T-helper 2 cell treated with Interferon-gamma antibody and Interleukin-4, amounts not matched to agents 100 ng/mL and 5 ng/mL, for 36 hours (primary cell): ENCODE measurements at regions not wholly inside any gene's neighbourhood (a gene's known extent, or its start where the extent isn't known, plus 50 kb on each side); places are given as distances from the start of the nearest gene placed in this dataset.

Experiments
- intact Hi-C: fragments of 100-400 bp; cut with micrococcal nuclease; formaldehyde crosslinking; loops from one replicate; pipeline ENCODE4 v1.15.1; 2023

DNA sequence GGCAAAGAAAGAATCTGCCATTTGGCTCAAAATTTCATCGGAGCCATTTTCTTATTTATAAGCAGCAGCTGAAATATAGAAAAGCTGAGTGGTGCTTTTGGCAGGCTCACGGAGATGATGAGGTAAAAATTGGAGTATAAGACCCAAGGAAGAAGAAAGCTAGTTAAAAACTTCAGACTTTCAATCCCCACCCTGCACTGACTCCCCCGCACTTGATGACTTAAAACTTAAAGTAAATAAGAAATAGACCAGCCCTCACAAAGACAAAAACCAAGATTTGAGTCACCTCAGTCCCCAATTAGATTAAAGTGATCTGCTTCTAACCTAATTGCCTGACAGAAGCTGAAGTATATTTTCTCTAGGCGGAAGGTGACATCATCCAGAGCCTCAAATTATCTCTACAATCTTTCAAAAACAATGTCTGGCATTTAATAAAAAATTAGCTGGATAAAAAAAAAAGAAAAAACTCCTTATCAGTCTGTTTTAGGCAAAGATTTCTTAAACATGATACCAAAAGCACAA lies 124.0 kb upstream of the PJA2 start:
- intact Hi-C loops, result no loop called here

DNA sequence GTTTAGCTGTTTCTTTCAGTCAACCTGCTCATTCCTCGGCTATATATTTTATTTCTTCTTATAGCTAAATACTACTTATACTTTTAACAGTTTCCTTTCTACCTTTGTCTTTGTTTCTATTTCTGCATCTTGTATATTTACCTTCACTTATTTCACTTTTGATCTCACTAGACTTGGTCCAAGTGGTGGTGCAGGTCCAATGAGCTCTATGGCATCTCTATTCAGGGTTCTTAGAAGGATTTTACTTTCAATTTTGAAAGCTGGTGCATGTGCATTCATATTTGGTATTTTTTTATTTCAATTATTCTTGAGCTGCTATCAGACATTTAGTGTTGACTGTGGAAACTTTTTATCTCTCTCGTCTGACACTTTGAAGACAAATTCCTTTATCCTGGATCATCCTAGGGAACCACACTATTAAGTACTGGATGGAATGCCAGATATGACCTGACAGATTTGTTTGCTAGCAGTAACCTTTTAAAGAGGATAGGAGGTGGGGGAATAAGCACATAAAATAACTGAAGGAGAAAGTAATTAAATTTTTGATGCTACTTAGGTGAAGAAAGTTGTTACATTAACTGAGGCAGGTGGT lies 123.1 kb upstream of the PJA2 start:
- intact Hi-C loops, result no loop called here

DNA sequence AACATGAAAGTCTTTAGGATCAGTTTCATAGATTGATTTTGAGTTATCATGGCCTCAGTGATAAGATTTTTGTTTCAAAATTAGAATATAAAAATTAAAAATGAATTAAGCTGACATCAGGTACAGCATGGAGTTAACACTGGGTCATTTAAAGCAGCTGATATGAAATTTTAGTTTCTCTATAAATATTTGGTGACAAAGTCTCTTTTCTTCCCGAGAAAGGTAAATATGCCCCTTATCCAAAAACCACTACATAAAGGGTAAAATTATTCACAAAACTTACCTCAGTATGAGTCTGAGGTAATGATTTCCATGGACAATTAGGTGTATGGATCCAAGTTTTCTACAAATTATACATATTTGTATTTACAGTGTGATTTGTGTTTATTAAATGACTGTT lies 121.5 kb upstream of the PJA2 start:
- intact Hi-C loops, result no loop called here

DNA sequence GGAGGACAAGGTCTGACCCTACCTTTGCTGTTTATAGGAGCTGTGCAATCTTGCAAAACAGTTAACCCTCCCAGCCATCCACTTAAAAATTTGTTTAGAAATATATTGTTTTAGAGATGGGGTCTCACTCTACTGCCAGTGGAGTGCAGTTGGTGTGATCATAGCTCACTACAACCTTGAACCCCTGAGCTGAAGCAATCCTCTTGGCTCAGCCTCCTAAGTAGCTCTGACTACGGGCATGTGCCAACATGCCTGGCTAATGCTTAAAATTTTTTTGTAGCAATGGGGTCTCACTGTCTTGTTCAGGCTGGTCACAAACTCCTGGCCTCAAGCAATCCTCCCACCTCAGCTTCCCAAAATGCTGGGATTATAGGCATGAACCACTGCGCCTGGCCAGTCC lies 120.2 kb upstream of the PJA2 start:
- intact Hi-C loops, result no loop called here

DNA sequence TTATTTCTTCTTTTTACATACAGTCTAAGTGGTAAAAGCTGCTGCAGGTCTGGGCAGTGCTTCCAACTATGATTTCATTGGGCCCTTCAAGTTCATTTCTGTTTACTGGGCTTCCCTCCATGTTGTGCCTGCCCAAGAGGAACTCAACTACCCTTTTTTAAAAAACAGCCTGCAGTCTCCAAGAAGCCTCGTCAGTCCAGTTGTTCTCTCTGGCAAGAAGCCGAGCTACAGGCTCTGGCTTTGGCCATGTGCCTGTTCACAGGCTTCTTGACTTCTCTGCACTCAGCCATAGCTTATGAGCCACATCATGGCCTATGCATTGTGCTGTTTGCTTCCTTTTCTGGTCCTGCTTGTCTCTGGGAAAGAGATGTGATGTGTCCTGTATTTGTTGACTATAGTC lies 119.7 kb upstream of the PJA2 start:
- intact Hi-C loops, result no loop called here

DNA sequence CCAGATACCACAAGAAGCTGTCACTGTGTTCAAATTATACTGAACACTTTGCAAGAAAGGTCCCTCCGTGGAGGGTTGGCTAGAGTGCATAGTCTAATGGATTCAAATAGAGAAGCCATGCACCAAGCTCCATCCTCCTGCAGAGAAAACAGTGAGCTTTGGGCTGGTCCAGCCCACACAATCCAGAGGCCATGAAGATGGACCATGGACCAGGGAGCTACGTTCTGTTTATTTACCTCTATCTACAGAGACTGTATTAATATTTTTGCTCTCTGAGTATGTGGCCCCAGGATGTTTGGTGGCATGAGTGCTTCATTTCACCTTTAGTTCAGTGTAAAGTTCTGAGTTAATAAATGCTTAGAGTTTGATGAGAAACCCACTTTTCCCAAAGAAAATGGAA lies 114.8 kb upstream of the PJA2 start:
- intact Hi-C loops, result no loop called here

DNA sequence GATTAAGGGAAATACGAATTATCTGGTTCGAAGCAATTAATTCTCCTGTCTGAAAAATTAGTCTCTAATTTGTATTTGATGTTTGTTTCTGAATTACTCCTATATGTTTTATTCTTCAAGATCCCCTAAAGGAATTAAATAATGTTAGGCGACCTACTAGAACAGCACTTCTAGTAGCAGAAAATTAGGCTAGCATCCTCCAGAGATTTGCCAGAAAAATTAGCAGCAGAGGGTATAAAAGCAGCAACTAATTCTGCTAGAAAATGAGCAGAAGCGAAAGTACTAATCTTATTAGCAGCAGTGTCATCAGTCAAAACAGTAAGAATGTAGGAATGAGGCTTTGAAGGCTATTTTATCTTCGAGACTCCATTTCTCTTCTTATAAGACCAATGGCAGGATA lies 114.3 kb upstream of the PJA2 start:
- intact Hi-C loops, result no loop called here

DNA sequence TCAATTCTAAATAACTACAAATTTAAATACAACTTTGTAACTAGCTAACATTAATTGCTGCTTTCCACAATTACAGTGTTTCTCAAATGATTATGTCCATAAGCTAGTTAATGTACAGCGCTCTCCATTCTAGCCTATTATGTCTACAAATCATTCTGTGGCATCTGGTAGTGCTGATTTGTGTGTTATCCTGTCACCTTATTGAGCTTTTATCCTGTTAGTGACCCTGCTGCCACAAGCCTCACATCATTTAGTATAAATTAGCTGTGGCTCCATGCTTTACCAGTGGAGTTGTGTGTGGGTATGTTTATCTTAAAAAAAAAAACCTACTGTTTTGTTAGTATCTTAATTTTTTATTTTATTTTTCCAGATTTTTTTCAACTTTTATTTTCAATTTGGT lies 112.6 kb upstream of the PJA2 start:
- intact Hi-C loops, result no loop called here

DNA sequence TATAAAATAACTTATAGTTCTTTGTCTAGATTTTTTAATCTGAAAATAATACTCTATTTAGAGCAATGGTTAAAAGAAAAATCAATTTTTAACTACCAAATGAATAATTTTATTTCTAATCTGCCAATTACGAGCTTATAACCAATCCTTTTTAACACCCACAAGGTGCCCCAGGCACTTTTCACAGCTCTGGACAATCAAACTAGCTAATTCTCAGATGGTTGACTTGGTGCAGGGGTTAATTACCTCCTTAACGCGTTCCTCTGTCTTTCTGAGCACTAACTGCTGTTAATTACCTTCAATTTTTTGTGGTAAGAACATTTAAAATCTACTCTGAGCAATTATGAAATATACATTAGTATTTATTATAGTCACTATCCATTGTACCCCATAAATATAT lies 109.6 kb upstream of the PJA2 start:
- intact Hi-C loops, result no loop called here

DNA sequence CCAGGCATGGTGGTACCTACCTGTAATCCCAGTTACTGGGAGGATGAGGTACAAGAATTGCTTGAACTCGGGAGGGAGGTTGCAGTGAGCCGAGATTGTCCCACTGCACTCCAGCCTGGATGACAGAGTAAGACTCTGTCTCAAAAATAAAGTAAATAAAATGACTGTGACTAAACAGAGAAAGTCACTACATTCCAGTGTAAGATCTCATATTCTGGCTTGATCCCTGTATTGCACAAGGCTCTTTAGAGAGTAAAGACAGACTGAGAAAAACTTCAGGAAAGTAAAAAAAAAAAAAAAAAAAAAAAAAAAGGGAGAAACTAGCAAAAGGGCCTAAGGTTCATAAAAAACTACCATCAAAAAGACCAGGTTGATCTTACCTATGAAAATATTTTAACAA lies 106.6 kb upstream of the PJA2 start:
- intact Hi-C loops, result no loop called here

DNA sequence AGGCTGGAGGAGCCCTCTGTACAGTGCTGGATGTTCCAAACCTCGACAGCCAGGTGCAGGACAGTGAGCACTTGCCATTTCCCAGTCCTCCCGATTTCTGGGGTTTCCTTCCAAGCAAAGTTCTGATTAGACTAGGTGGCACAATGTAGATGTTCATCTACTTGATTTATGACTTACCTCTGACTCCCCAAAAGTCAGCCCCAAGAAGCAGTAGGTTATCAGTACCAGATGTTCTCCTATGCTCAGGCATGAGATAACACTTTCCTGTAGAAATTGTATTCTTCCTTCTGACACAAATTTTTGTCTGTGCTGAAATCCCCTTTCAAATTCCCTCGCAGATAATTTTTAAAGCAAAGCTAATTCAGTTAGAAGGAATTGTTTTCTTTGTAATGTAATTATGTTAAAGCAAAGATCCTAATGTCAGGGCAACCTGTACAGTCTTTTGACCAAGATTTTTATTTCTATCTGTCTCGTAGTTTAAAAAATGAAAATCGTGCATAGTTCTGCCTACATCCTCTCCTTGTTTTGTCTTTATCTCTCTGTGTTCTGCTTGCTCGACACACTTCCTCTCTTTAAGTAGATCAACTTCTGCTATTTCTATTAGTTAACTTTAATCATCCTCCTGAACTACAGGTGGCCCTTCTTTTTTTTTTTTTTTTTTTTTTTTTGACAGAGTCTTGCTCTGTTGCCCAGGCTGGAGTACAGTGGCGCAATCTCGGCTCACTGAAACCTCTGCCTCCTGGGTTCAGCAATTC lies 102.4 kb upstream of the PJA2 start:
- intact Hi-C loops, result no loop called here

DNA sequence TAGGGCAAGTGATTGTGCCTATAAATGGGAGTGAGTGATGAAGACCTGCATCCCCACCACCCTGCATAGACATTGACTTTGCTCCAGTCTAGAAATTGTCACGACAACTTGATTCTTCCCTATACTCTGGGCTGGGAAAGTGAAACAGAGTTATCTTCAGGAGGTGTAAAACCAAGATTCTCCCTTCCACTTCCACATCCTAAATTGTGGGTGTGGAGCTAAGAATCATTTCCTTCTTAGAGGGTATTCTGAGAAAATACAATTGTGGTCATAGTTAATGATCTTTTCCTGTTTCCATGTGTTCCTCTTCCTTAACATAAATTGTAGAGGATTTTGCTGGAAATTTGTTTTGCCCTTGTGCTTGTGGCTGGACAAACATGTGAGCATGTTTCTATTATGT lies 96.8 kb upstream of the PJA2 start:
- intact Hi-C loops, result no loop called here

DNA sequence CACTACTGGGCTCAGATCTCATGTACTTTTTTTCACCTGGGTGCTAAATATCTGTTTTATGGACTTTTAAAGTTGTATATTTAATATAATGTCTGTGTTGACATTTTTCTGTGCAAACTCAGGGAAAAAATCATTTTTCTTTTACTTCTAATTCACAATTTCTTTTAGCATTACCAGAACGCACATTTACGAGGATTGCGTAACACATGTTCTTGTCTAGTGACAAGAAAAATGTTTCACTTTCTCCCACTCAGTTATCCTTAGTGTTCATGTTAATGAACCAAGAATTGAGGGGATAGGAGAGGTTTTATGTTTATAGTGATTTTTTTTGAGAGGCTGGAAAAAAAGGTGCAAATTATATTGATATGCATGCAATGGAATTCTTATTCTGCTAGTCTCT lies 86.3 kb upstream of the PJA2 start:
- intact Hi-C loops, result no loop called here

DNA sequence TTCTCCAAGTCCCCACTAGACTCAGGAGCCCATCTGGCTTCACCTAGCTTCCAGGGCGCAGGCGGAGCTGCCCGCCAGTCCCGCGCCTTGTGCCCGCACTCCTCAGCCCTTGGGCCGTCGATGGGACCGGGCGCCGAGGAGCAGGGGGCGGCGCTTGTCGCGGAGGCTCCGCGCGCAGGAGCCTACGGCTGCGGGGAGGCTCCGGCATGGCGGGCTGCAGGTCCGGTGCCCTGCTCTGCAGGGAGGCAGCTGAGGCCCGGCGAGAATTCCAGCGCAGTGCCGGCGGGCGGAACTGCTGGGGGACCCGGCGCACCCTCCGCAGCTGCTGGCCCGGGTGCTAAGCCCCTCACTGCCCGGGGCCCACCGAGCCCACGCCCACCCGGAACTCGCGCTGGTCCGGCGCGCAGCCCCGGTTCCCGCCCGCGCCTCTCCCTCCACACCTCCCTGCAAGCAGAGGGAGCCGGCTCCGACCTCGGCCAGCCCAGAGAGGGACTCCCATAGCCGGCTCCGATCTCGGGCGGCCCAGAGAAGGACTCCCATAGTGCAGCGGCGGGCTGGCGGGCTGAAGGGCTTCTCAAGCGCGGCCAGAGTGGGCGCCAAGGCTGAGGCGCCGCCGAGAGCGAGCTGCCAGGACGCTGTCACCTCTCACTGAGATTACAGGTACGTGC lies 78.1 kb upstream of the PJA2 start:
- intact Hi-C loops, result no loop called here

DNA sequence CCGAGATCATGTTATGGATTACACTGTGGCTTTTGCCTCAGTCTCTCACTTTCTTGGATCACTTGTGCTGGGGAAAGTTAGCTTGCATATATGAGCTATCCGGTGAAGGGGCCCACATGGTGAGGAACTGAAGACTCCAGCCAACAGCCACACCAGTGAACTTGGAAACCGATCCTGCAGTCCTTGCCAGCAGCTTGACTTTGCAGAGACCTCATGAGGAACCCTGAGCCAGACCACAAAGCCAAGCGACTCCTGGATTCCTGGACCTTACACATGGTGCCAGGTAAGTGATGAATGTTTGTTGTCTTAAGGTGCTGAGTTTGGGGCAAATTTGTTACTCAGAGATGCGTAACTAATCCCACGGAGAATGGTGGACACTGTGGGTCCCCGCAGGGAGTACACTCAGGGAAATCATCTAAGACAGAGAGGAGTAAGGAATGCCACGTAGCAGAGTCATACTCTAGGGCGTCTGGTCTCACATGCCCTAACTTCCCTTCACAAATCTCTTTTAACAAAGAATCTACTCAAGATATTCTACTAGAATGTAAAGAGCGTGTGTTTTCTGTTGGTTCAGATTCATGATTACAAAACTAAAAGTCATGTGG lies 76.5 kb upstream of the PJA2 start:
- intact Hi-C loops, result no loop called here

DNA sequence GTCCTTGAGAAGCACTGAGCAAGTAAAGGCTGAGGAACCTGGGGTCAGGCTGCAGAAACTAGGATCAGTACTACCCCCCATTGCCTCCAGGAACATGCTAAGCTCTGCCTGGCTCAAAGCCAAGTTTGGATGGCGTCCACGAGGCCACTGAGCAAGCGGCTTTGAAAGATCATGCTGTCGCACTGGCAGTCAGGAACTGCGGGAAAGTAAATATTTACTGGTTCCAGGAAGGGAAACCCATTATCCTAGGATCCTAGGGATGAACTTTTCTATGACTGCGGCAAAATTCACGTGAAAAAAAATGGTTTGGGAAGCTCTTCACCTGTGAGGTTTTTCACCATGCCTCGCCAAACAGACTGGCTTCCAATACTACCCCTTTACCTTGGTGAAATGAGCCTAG lies 75.3 kb upstream of the PJA2 start:
- intact Hi-C loops, result no loop called here

DNA sequence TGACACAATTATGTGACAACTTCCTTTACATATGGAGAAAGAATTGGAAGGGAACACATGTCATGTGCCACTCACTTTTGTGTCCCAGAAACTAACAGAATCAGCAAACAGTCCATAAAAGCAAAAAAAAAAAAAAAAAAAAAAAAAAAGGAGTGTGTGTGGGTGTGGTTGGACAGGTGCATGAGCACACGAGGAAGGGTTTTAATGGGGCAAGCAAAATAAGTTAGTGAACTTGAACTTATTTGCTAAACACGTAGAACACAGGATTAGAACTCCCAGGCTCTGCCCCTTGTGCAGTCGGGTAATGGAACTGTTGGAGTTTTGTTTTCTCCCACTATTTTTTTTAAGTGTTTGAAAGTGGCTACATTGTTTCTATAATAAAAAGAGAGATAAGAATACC lies 74.8 kb upstream of the PJA2 start:
- intact Hi-C loops, result no loop called here

DNA sequence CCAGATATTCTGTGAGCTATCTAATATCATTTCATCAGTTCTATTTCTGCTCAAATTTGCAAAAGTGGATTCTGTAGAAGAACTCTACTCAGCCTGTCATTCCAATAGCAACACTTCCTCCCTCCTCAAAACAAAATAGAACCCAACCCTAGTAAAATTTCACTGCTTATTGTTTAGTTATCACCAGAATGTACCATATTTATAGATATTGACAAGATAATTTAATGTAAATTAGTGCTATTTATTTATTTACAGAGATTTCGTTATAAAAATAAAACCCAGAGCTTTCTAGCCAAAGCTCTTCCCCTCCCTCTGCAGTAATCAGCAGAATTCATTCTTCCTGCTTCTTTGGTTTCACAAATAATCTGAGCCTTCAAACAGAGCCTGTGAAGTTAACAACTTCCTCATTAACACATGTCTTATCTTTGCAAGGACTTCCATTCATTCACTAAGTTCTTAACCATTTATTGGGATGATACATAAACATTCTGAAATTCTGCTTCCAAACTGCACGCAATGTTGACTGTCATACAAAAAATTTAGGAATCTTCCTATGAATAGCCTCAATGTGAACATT lies 73.7 kb upstream of the PJA2 start:
- intact Hi-C loops, result no loop called here

DNA sequence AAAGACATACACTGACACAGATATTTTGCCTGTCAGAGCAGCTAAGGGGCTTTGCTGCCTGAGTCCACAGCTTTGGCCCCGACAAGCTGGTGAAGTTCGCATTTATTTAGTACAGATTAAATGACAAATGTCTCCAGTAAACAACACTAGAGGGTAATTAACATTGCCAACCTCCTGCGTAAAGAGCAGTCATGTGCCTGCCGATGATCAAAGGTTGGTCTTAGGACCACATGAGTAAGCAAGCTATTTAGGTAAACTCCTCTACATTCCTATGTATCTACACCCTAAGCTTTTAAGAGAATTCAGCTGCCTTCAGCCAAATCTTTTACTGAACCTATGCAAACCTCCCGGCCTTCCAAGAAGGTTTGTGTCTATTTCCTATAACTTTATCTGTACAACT lies 73.0 kb upstream of the PJA2 start:
- intact Hi-C loops, result no loop called here

DNA sequence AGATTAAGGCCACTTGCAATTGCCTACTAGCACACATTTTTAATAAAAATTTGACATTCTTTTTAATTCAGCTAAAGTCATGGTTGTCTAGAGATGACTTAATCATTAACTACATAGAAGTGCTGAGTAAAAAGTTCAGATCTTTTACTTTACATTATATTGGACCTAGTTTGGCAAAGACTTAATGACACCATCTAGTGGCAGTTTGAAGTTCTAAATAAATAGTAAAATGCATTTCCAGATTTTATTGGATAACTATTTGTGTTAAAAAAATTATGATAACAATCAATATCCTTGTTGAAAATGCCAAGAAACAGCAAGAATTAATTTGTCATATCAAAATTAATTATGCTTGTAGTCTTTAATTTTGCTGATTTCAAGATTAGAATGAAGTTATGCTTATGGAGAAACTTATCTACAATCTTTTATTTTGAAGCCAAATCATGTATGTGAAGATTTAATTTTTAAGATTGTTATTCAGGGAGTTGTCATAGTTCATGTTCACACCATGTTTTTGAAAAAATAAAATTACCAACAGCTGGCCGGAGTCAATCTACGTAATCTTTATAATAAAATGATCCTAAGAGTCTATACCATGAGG lies 69.6 kb upstream of the PJA2 start:
- intact Hi-C loops, result loop anchor here (10.0 kb wide), 2 partner anchors 555 to 955 kb away; no protein-coding TSS in a partner anchor

DNA sequence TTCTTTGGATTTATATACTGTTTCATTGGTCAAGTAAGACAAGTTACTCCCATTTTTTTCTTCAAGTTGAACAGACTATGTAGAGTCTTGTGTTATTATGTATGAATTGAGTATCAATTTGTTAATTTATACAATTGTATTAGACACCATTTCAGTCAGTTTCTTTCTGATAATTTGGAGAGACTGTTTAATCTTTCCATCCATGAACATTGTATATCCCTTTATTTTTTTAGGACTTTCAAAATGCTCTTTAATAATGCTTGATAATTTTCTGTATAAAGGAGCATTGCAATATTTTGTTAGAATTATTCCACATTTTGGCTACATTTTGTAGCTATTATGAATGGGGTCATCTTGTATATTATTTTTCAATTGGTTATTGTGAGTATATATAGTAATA lies 69.1 kb upstream of the PJA2 start:
- intact Hi-C loops, result loop anchor here (10.0 kb wide), 2 partner anchors 554 to 954 kb away; no protein-coding TSS in a partner anchor
